ENCODE measurements at regions not wholly inside any gene's neighbourhood (a gene's known extent, or its start where the extent isn't known, plus 50 kb on each side); places are given as distances from the start of the nearest gene placed in this dataset.

GRCh38 chr13:47415048-47415447 is 518.2 kb upstream of the HTR2A start:
- Histone ChIP-seq H3K9me3 (ENCODE audit: control extremely low read depth in 1 of 5, control insufficient read depth in 4 of 5, insufficient read depth in 2 of 5, low read depth in 1 of 5, low read length in 4 of 5) (no peaks in the 10 kb centered on the region), H3K36me3 (ENCODE audit: control insufficient read depth in 4 of 4, insufficient read depth in 4 of 4, low read length in 3 of 4) (no peaks in the 10 kb centered on the region), H3K27ac (ENCODE audit: insufficient read depth in 1 of 2, low read depth in 1 of 2, low read length in 2 of 2, poor library complexity in 1 of 2, severe bottlenecking in 2 of 2) (no peak overlapping the region), H3K4me3 (ENCODE audit: control insufficient read depth in 1 of 7, extremely low read depth in 1 of 7, insufficient read depth in 4 of 7, low read depth in 2 of 7, low read length in 6 of 7) (no peak overlapping the region), H3K4me1 (ENCODE audit: control extremely low read depth in 1 of 4, control insufficient read depth in 4 of 4, insufficient read depth in 4 of 4, low read length in 3 of 4) (peaks cover 0 to 26% (median 0%) of the 10 kb centered on the region in 4 experiments), H3K27me3 (replicated peaks in 2 of 5; ENCODE audit: control insufficient read depth in 4 of 5, insufficient read depth in 5 of 5, low read length in 4 of 5) (no peaks in the 10 kb centered on the region)
- DNase-seq = no peak
- 94% methylated on average over 2 of the region's 4 CpGs for WGBS (ENCODE audit: insufficient coverage)
- ChIA-PET POLR2A (no interaction called here), CTCF (no interaction called here)

- H3K27ac ChIP-seq (ENCODE audit: insufficient read depth in 1 of 2, low read depth in 1 of 2, low read length in 2 of 2, poor library complexity in 1 of 2, severe bottlenecking in 2 of 2) = no peak overlapping the region
Measured at GRCh38 chr13:47413526-47413925, 516.7 kb upstream of the HTR2A start.

DNA sequence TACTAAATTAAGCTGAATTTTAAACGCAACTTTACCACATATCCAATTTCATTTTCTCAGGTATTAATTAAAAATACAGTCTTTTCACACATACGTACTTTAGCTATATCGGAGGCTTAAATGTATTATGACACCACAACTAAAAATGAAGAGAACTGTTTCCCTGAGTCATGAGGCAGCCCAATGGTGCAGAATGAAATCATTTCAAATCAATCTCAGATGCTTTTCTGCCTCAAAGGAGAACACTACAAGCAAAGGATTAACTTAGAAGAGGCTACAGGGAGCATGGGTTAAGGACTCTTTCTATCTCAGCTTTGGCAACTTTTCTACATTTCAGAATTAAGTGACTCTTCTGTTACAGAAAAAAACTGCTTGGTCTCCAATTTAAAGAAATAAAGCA is 516.3 kb upstream of the HTR2A start:
- H3K9me3 ChIP-seq (ENCODE audit: control extremely low read depth in 1 of 5, control insufficient read depth in 4 of 5, insufficient read depth in 2 of 5, low read depth in 1 of 5, low read length in 4 of 5) = no peaks in the 10 kb centered on the region
- ChIA-PET CTCF (no interaction called here), POLR2A (no interaction called here)
- no peak overlapping the region for H3K27ac ChIP-seq (ENCODE audit: insufficient read depth in 1 of 2, low read depth in 1 of 2, low read length in 2 of 2, poor library complexity in 1 of 2, severe bottlenecking in 2 of 2)
- H3K27me3 ChIP-seq (replicated peaks in 2 of 5; ENCODE audit: control insufficient read depth in 4 of 5, insufficient read depth in 5 of 5, low read length in 4 of 5) = no peaks in the 10 kb centered on the region
- no peaks in the 10 kb centered on the region for H3K36me3 ChIP-seq (ENCODE audit: control insufficient read depth in 4 of 4, insufficient read depth in 4 of 4, low read length in 3 of 4)
- WGBS (ENCODE audit: insufficient coverage) = no CpG with 5 or more reads among the region's 3 CpGs
- no peak overlapping the region for H3K4me3 ChIP-seq (ENCODE audit: control insufficient read depth in 1 of 7, extremely low read depth in 1 of 7, insufficient read depth in 4 of 7, low read depth in 2 of 7, low read length in 6 of 7)
- H3K4me1 ChIP-seq (ENCODE audit: control extremely low read depth in 1 of 4, control insufficient read depth in 4 of 4, insufficient read depth in 4 of 4, low read length in 3 of 4) = peaks cover 0 to 16% (median 0%) of the 10 kb centered on the region in 4 experiments
- DNase-seq = no peak

More at GRCh38 chr13:47413526-47413925, 516.7 kb upstream of the HTR2A start:
- no peaks in the 10 kb centered on the region for H3K36me3 ChIP-seq (ENCODE audit: control insufficient read depth in 4 of 4, insufficient read depth in 4 of 4, low read length in 3 of 4)
- peaks cover 0 to 19% (median 0%) of the 10 kb centered on the region in 4 experiments for H3K4me1 ChIP-seq (ENCODE audit: control extremely low read depth in 1 of 4, control insufficient read depth in 4 of 4, insufficient read depth in 4 of 4, low read length in 3 of 4)
- CTCF ChIA-PET = no interaction called here
- WGBS (ENCODE audit: insufficient coverage) = 100% methylated on average over 1 of the region's 1 CpG
- no peak overlapping the region for H3K4me3 ChIP-seq (ENCODE audit: control insufficient read depth in 1 of 7, extremely low read depth in 1 of 7, insufficient read depth in 4 of 7, low read depth in 2 of 7, low read length in 6 of 7)
- no peaks in the 10 kb centered on the region for H3K9me3 ChIP-seq (ENCODE audit: control extremely low read depth in 1 of 5, control insufficient read depth in 4 of 5, insufficient read depth in 2 of 5, low read depth in 1 of 5, low read length in 4 of 5)
- no peaks in the 10 kb centered on the region for H3K27me3 ChIP-seq (replicated peaks in 2 of 5; ENCODE audit: control insufficient read depth in 4 of 5, insufficient read depth in 5 of 5, low read length in 4 of 5)
- POLR2A ChIA-PET = no interaction called here
- DNase-seq = no peak

- ChIA-PET POLR2A (no interaction called here), CTCF (no interaction called here)
- Histone ChIP-seq H3K4me3 (ENCODE audit: control insufficient read depth in 1 of 7, extremely low read depth in 1 of 7, insufficient read depth in 4 of 7, low read depth in 2 of 7, low read length in 6 of 7) (no peak overlapping the region), H3K9me3 (ENCODE audit: control extremely low read depth in 1 of 5, control insufficient read depth in 4 of 5, insufficient read depth in 2 of 5, low read depth in 1 of 5, low read length in 4 of 5) (no peaks in the 10 kb centered on the region), H3K27me3 (replicated peaks in 2 of 5; ENCODE audit: control insufficient read depth in 4 of 5, insufficient read depth in 5 of 5, low read length in 4 of 5) (no peaks in the 10 kb centered on the region), H3K36me3 (ENCODE audit: control insufficient read depth in 4 of 4, insufficient read depth in 4 of 4, low read length in 3 of 4) (no peaks in the 10 kb centered on the region), H3K27ac (ENCODE audit: insufficient read depth in 1 of 2, low read depth in 1 of 2, low read length in 2 of 2, poor library complexity in 1 of 2, severe bottlenecking in 2 of 2) (no peak overlapping the region), H3K4me1 (ENCODE audit: control extremely low read depth in 1 of 4, control insufficient read depth in 4 of 4, insufficient read depth in 4 of 4, low read length in 3 of 4) (peaks cover 0 to 6% (median 0%) of the 10 kb centered on the region in 4 experiments)
- whole genome bisulfite sequencing (ENCODE audit: insufficient coverage) = no CpG with 5 or more reads among the region's 1 CpG
- DNase-seq = no peak
Measured at GRCh38 chr13:47409778-47410177, 512.9 kb upstream of the HTR2A start.

DNA sequence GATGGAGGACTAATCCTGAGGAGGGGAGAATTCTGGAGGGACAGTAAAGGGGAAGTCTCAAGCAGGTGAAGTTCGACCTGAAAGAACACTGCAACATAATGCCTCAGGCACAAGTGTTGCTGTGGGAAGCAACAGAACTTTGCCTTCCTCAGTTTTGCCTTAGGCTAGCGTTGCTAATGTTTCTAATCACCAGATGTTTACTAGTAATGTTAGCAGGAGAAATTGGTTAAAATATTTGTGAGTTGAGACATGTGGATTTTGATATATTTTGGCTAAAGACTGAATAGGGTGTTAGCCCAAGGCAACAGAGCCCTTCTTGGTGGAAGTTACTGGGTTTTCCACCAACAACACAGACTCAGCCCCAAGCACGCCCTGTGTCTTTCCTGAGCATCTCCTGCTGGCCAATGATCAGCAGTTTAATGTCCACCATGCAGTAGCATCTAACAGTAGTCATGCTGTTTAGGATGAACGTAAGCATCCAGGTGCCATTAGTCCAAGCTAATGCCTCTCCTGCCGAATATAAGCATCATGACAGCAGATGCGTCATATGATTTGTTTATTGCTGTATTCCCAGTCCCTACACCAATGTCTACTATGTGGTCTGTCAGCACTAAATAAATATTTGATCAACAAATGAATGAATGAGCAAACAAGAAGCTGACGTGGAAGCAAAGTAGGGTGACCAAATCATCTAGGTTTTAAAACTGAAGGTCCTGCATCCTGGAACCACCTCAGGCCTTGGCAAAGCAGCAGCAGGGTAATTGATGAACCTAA is 511.9 kb upstream of the HTR2A start:
- Histone ChIP-seq H3K27ac (ENCODE audit: insufficient read depth in 1 of 2, low read depth in 1 of 2, low read length in 2 of 2, poor library complexity in 1 of 2, severe bottlenecking in 2 of 2) (no peak overlapping the region), H3K36me3 (ENCODE audit: control insufficient read depth in 4 of 4, insufficient read depth in 4 of 4, low read length in 3 of 4) (no peaks in the 10 kb centered on the region), H3K27me3 (replicated peaks in 2 of 5; ENCODE audit: control insufficient read depth in 4 of 5, insufficient read depth in 5 of 5, low read length in 4 of 5) (no peaks in the 10 kb centered on the region), H3K4me1 (ENCODE audit: control extremely low read depth in 1 of 4, control insufficient read depth in 4 of 4, insufficient read depth in 4 of 4, low read length in 3 of 4) (peaks cover 0 to 4% (median 0%) of the 10 kb centered on the region in 4 experiments), H3K9me3 (ENCODE audit: control extremely low read depth in 1 of 5, control insufficient read depth in 4 of 5, insufficient read depth in 2 of 5, low read depth in 1 of 5, low read length in 4 of 5) (no peaks in the 10 kb centered on the region), H3K4me3 (ENCODE audit: control insufficient read depth in 1 of 7, extremely low read depth in 1 of 7, insufficient read depth in 4 of 7, low read depth in 2 of 7, low read length in 6 of 7) (no peak overlapping the region)
- CTCF ChIA-PET = no interaction called here
- POLR2A ChIA-PET = no interaction called here
- no peak for DNase-seq
- WGBS (ENCODE audit: insufficient coverage) = 100% methylated on average over 6 of the region's 7 CpGs

- ChIA-PET POLR2A (no interaction called here), CTCF (no interaction called here)
- Histone ChIP-seq H3K27ac (ENCODE audit: insufficient read depth in 1 of 2, low read depth in 1 of 2, low read length in 2 of 2, poor library complexity in 1 of 2, severe bottlenecking in 2 of 2) (no peak overlapping the region), H3K27me3 (replicated peaks in 2 of 5; ENCODE audit: control insufficient read depth in 4 of 5, insufficient read depth in 5 of 5, low read length in 4 of 5) (no peaks in the 10 kb centered on the region), H3K9me3 (ENCODE audit: control extremely low read depth in 1 of 5, control insufficient read depth in 4 of 5, insufficient read depth in 2 of 5, low read depth in 1 of 5, low read length in 4 of 5) (no peaks in the 10 kb centered on the region), H3K36me3 (ENCODE audit: control insufficient read depth in 4 of 4, insufficient read depth in 4 of 4, low read length in 3 of 4) (no peaks in the 10 kb centered on the region), H3K4me1 (ENCODE audit: control extremely low read depth in 1 of 4, control insufficient read depth in 4 of 4, insufficient read depth in 4 of 4, low read length in 3 of 4) (peaks cover 0 to 4% (median 0%) of the 10 kb centered on the region in 4 experiments), H3K4me3 (ENCODE audit: control insufficient read depth in 1 of 7, extremely low read depth in 1 of 7, insufficient read depth in 4 of 7, low read depth in 2 of 7, low read length in 6 of 7) (no peak overlapping the region)
- DNase-seq = peak in 2 of 3 donors; percentile 2 to 17
- 39% methylated on average over 3 of the region's 5 CpGs for WGBS (ENCODE audit: insufficient coverage)
Measured at GRCh38 chr13:47407808-47408207, 511.0 kb upstream of the HTR2A start.

- POLR2A ChIA-PET = no interaction called here
- 100% methylated on average over 1 of the region's 2 CpGs for WGBS (ENCODE audit: insufficient coverage)
Measured at GRCh38 chr13:47399599-47399998, 502.7 kb upstream of the HTR2A start.

More at GRCh38 chr13:47399599-47399998, 502.7 kb upstream of the HTR2A start:
- H3K4me1 ChIP-seq (ENCODE audit: control extremely low read depth in 1 of 4, control insufficient read depth in 4 of 4, insufficient read depth in 4 of 4, low read length in 3 of 4) = no peaks in the 10 kb centered on the region
- H3K36me3 ChIP-seq (ENCODE audit: control insufficient read depth in 4 of 4, insufficient read depth in 4 of 4, low read length in 3 of 4) = no peaks in the 10 kb centered on the region
- no peak overlapping the region for H3K27ac ChIP-seq (ENCODE audit: insufficient read depth in 1 of 2, low read depth in 1 of 2, low read length in 2 of 2, poor library complexity in 1 of 2, severe bottlenecking in 2 of 2)
- H3K27me3 ChIP-seq (replicated peaks in 2 of 5; ENCODE audit: control insufficient read depth in 4 of 5, insufficient read depth in 5 of 5, low read length in 4 of 5) = no peaks in the 10 kb centered on the region
- H3K9me3 ChIP-seq (ENCODE audit: control extremely low read depth in 1 of 5, control insufficient read depth in 4 of 5, insufficient read depth in 2 of 5, low read depth in 1 of 5, low read length in 4 of 5) = no peaks in the 10 kb centered on the region
- CTCF ChIA-PET = no interaction called here
- H3K4me3 ChIP-seq (ENCODE audit: control insufficient read depth in 1 of 7, extremely low read depth in 1 of 7, insufficient read depth in 4 of 7, low read depth in 2 of 7, low read length in 6 of 7) = no peak overlapping the region
- no peak for DNase-seq

Data from common myeloid progenitor, CD34-positive (primary cell).